ENCODE measurements at regions not wholly inside any gene's neighbourhood (a gene's known extent, or its start where the extent isn't known, plus 50 kb on each side); places are given as distances from the start of the nearest gene placed in this dataset.

- TF ChIP-seq POLR2A (IDR thresholded peaks at IDR 0.05; ENCODE audit: extremely low read depth, insufficient read length) = no peak
- TF ChIP-seq, protein P1, sequence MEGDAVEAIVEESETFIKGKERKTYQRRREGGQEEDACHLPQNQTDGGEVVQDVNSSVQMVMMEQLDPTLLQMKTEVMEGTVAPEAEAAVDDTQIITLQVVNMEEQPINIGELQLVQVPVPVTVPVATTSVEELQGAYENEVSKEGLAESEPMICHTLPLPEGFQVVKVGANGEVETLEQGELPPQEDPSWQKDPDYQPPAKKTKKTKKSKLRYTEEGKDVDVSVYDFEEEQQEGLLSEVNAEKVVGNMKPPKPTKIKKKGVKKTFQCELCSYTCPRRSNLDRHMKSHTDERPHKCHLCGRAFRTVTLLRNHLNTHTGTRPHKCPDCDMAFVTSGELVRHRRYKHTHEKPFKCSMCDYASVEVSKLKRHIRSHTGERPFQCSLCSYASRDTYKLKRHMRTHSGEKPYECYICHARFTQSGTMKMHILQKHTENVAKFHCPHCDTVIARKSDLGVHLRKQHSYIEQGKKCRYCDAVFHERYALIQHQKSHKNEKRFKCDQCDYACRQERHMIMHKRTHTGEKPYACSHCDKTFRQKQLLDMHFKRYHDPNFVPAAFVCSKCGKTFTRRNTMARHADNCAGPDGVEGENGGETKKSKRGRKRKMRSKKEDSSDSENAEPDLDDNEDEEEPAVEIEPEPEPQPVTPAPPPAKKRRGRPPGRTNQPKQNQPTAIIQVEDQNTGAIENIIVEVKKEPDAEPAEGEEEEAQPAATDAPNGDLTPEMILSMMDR (IDR thresholded peaks at IDR 0.05; ENCODE audit: low read depth, low read length) = no peak
- TF ChIP-seq MYC (IDR thresholded peaks at IDR 0.05; ENCODE audit: low read depth, low read length) = no peak
- no peak for TF ChIP-seq MAX (IDR thresholded peaks at IDR 0.05; ENCODE audit: low read depth, low read length)
These were observed 234.7 kb upstream of the E2F7 start for GRCh38 chr12:77299910-77300669.
